Caco-2 (cell line): ENCODE measurements at regions not wholly inside any gene's neighbourhood (a gene's known extent, or its start where the extent isn't known, plus 50 kb on each side); places are given as distances from the start of the nearest gene placed in this dataset.

ENCODE experiments used
- BruUV-seq: library from RNA; stranded (reverse); fragments of 400-500 nt; replicated peaks from 2 replicates; lab custom pipeline; 2021; lab: Mats Ljungman, UMichigan
- CTCF ChIA-PET: fragments of 300-600 bp; sonication (Branson Sonifier 250); formaldehyde crosslinking; loops from one replicate; lab custom pipeline; 2022; ENCODE audit warnings: antibody characterized with exemption; lab: Charles Lee
- POLR2A ChIA-PET: fragments of 300-600 bp; sonication (Branson Sonifier 250); formaldehyde crosslinking; loops from one replicate; lab custom pipeline; 2022; ENCODE audit warnings: antibody characterized with exemption; lab: Charles Lee
- DNase-seq, 2 experiments: peaks; one replicate each; pipeline versions ENCODE4 v3.0.0 to v3.0.0-alpha.2; 2020 to 2022
- H3K27me3 ChIP-seq: replicated peaks from 2 replicates; pipeline ENCODE4 v1.6.0; 2011; ENCODE audit warnings: low read length; ENCODE audit not compliant: control insufficient read depth, insufficient read depth
- H3K36me3 ChIP-seq: 2 replicates; pipeline ENCODE4 v1.5.1; 2011; ENCODE audit warnings: low read length; ENCODE audit not compliant: control insufficient read depth, insufficient read depth
- H3K4me1 ChIP-seq: fragments of 250-450 bp; sonication (Bioruptor Pico); 2 replicates; pipeline ENCODE4 v1.5.1; 2020; ENCODE audit warnings: mild to moderate bottlenecking
- H3K4me3 ChIP-seq: 2 replicates; pipeline ENCODE4 v1.5.1; 2011; ENCODE audit warnings: low read depth, mild to moderate bottlenecking, control low read depth, low read length
- H3K9me3 ChIP-seq: fragments of 250-450 bp; sonication (Bioruptor Pico); 2 replicates; pipeline ENCODE4 v1.5.1; 2020; ENCODE audit warnings: mild to moderate bottlenecking, moderate library complexity
- H3K27ac Mint-ChIP-seq: one replicate; pipeline ENCODE4 v1.8.0; 2022; ENCODE audit warnings: mixed read lengths; ENCODE audit not compliant: unreplicated experiment
- H3K27me3 Mint-ChIP-seq: one replicate; pipeline ENCODE4 v1.8.0; 2022; ENCODE audit warnings: mixed read lengths; ENCODE audit not compliant: insufficient read depth, unreplicated experiment
- H3K36me3 Mint-ChIP-seq: one replicate; pipeline ENCODE4 v1.8.0; 2022; ENCODE audit warnings: mild to moderate bottlenecking, mixed read lengths; ENCODE audit not compliant: insufficient read depth, unreplicated experiment
- H3K4me1 Mint-ChIP-seq: one replicate; pipeline ENCODE4 v1.8.0; 2022; ENCODE audit warnings: low read depth, mixed read lengths; ENCODE audit not compliant: unreplicated experiment
- H3K4me3 Mint-ChIP-seq: one replicate; pipeline ENCODE4 v1.8.0; 2022; ENCODE audit warnings: mild to moderate bottlenecking, moderate library complexity, mixed read lengths; ENCODE audit not compliant: unreplicated experiment
- H3K9me3 Mint-ChIP-seq: one replicate; pipeline ENCODE4 v1.8.0; 2022; ENCODE audit warnings: mixed read lengths; ENCODE audit not compliant: unreplicated experiment
- CTCF ChIP-seq, 2 experiments: fragments of 200-600 bp in 1 of 2; IDR thresholded peaks; 1 replicate in 1 of 2; 2 replicates in 1 of 2; pipeline versions ENCODE4 v1.5.1 to v1.8.0; 2011 to 2022; ENCODE audit warnings: antibody characterized with exemption in 1 of 2, control low read depth in 1 of 2, inconsistent platforms in 1 of 2, low read depth in 1 of 2, low read length in 1 of 2, mild to moderate bottlenecking in 1 of 2, moderate library complexity in 1 of 2; ENCODE audit not compliant: insufficient read depth in 1 of 2, severe bottlenecking in 1 of 2, unreplicated experiment in 1 of 2
- intact Hi-C: fragments of 100-400 bp; cut with micrococcal nuclease; formaldehyde crosslinking; loops from one replicate; pipeline ENCODE4 v1.10.0; 2022; ENCODE audit not compliant: unreplicated experiment

- Histone ChIP-seq H3K27me3 (no peaks in the 10 kb centered on the region), H3K4me3 (no peak overlapping the region), H3K36me3 (no peaks in the 10 kb centered on the region), H3K4me1 (no peaks in the 10 kb centered on the region), H3K9me3 (0 out of 2 replicates have a peak, but pooled peaks cover 3% of the 10 kb centered on the region)
- intact Hi-C loops = no loop called here
- Mint-ChIP-seq H3K36me3 (no peaks in the 10 kb centered on the region), H3K4me3 (no peak overlapping the region), H3K9me3 (no peaks in the 10 kb centered on the region), H3K27ac (no peak overlapping the region), H3K4me1 (no peaks in the 10 kb centered on the region), H3K27me3 (no peaks in the 10 kb centered on the region)
- no TSS peak for BruUV-seq
- ChIA-PET POLR2A (no interaction called here), CTCF (no interaction called here)
- no peak for TF ChIP-seq CTCF (IDR thresholded peaks at IDR 0.05; ENCODE audit: insufficient read depth in 1 of 2, low read depth in 1 of 2, low read length in 1 of 2, severe bottlenecking in 1 of 2, unreplicated experiment in 1 of 2)
- DNase-seq = no peak
Observed at GRCh38 chr1:192261476-192261875, 55.3 kb upstream of the RGS21 start.

- POLR2A ChIA-PET = no interaction called here
- DNase-seq = no peak
- Mint-ChIP-seq H3K4me1 (no peaks in the 10 kb centered on the region), H3K27ac (no peak overlapping the region), H3K36me3 (no peaks in the 10 kb centered on the region), H3K27me3 (peaks cover 2% of the 10 kb centered on the region), H3K9me3 (no peaks in the 10 kb centered on the region), H3K4me3 (no peak overlapping the region)
- no peak for TF ChIP-seq CTCF (IDR thresholded peaks at IDR 0.05; ENCODE audit: insufficient read depth in 1 of 2, low read depth in 1 of 2, low read length in 1 of 2, severe bottlenecking in 1 of 2, unreplicated experiment in 1 of 2)
- CTCF ChIA-PET = no interaction called here
- H3K36me3 ChIP-seq = no peaks in the 10 kb centered on the region
- intact Hi-C loops = no loop called here
- H3K9me3 ChIP-seq = 0 out of 2 replicates have a peak, but pooled peaks cover 3% of the 10 kb centered on the region
- H3K4me3 ChIP-seq = no peak overlapping the region
- no peaks in the 10 kb centered on the region for H3K4me1 ChIP-seq
- BruUV-seq = no TSS peak
- no peaks in the 10 kb centered on the region for H3K27me3 ChIP-seq
Observed at GRCh38 chr1:192263436-192263835, 53.4 kb upstream of the RGS21 start.

- Mint-ChIP-seq H3K27me3 (peaks cover 7% of the 10 kb centered on the region), H3K4me1 (no peaks in the 10 kb centered on the region), H3K9me3 (no peaks in the 10 kb centered on the region), H3K36me3 (no peaks in the 10 kb centered on the region), H3K27ac (no peak overlapping the region), H3K4me3 (no peak overlapping the region)
- ChIA-PET CTCF (no interaction called here), POLR2A (no interaction called here)
- intact Hi-C loops = no loop called here
- 0 out of 2 replicates have a peak, but pooled peaks cover 3% of the 10 kb centered on the region for H3K9me3 ChIP-seq
- H3K36me3 ChIP-seq = no peaks in the 10 kb centered on the region
- no peaks in the 10 kb centered on the region for H3K27me3 ChIP-seq
- H3K4me1 ChIP-seq = no peaks in the 10 kb centered on the region
- no peak for TF ChIP-seq CTCF (IDR thresholded peaks at IDR 0.05; ENCODE audit: insufficient read depth in 1 of 2, low read depth in 1 of 2, low read length in 1 of 2, severe bottlenecking in 1 of 2, unreplicated experiment in 1 of 2)
- DNase-seq = no peak
- no peak overlapping the region for H3K4me3 ChIP-seq
- no TSS peak for BruUV-seq
Observed at GRCh38 chr1:192265516-192266173, 51.1 kb upstream of the RGS21 start.
